ENCODE measurements at regions not wholly inside any gene's neighbourhood (a gene's known extent, or its start where the extent isn't known, plus 50 kb on each side); places are given as distances from the start of the nearest gene placed in this dataset.

DNA sequence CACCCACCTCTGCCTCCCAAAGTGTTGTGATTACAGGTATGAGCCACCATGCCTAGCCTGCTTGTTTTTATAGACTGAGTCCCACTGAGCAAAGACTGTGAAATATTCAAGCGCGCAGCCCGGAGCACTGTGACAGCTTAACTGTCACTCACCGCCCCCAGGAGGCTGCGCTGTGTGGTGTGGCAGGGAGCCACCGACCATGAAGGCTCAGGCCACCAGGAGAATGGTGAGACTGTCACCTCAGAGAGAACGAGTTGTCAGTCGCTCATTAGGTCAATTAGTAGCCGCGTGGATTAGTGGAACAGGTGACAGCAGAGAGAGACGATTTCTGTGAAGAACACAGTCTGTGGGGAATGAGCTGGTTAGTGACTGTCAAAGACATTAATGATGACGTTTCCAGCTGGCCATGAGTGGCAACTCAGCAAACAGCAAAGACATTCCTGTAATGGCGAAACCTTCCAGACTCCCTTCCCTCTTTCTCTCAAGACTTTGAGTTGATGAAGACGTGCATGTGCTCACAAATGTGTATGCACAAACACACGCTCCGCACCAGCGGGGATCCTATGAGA lies 64.5 kb downstream of the CYCS start:
- H3K27ac ChIP-seq (ENCODE audit: low read depth, low read length, poor library complexity, severe bottlenecking), result no peak overlapping the region
- H4K20me1 ChIP-seq (ENCODE audit: insufficient read depth, low read length), result no peaks in the 10 kb centered on the region
- H3K9me2 ChIP-seq (ENCODE audit: insufficient read depth, low read length), result no peaks in the 10 kb centered on the region
- intact Hi-C loops (cut with micrococcal nuclease; ENCODE audit: unreplicated experiment), result no loop called here
- peaks cover 5% of the 10 kb centered on the region for H3K4me1 ChIP-seq (ENCODE audit: insufficient read depth, low read length, poor library complexity, severe bottlenecking)
- ChIA-PET POLR2A (interaction anchor here (0.7 to 1.3 kb wide), 5 partner anchors 29 to 718 kb away, joined by 3 to 4 read pairs (median 3); no protein-coding TSS in a partner anchor), CTCF (ENCODE audit: unreplicated experiment) (no interaction called here)
- H3K79me2 ChIP-seq (ENCODE audit: insufficient read depth, low read depth, low read length), result no peaks in the 10 kb centered on the region
- DNase-seq (ENCODE audit: low spot score), result no peak
- H3K9me3 ChIP-seq (ENCODE audit: low read length), result peaks cover 5% of the 10 kb centered on the region; the same call in 1 of the 2 replicates
- TF ChIP-seq, protein P1, sequence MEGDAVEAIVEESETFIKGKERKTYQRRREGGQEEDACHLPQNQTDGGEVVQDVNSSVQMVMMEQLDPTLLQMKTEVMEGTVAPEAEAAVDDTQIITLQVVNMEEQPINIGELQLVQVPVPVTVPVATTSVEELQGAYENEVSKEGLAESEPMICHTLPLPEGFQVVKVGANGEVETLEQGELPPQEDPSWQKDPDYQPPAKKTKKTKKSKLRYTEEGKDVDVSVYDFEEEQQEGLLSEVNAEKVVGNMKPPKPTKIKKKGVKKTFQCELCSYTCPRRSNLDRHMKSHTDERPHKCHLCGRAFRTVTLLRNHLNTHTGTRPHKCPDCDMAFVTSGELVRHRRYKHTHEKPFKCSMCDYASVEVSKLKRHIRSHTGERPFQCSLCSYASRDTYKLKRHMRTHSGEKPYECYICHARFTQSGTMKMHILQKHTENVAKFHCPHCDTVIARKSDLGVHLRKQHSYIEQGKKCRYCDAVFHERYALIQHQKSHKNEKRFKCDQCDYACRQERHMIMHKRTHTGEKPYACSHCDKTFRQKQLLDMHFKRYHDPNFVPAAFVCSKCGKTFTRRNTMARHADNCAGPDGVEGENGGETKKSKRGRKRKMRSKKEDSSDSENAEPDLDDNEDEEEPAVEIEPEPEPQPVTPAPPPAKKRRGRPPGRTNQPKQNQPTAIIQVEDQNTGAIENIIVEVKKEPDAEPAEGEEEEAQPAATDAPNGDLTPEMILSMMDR (conservative IDR thresholded peaks at IDR 0.05; ENCODE audit: low read length), result no peak
- TF ChIP-seq EZH2phosphoT487 (IDR thresholded peaks at IDR 0.05; ENCODE audit: borderline replicate concordance, low read depth, low read length), result no peak
- BruUV-seq (replicated peaks), result no TSS peak
- no peak overlapping the region for H3K4me3 ChIP-seq (ENCODE audit: low read depth, low read length, poor library complexity, severe bottlenecking)
- H2AFZ ChIP-seq (ENCODE audit: low read length), result no peak overlapping the region
- H3K36me3 ChIP-seq (ENCODE audit: insufficient read depth, low read length), result no peaks in the 10 kb centered on the region
- no peak overlapping the region for H3K4me2 ChIP-seq (ENCODE audit: low read length)

DNA sequence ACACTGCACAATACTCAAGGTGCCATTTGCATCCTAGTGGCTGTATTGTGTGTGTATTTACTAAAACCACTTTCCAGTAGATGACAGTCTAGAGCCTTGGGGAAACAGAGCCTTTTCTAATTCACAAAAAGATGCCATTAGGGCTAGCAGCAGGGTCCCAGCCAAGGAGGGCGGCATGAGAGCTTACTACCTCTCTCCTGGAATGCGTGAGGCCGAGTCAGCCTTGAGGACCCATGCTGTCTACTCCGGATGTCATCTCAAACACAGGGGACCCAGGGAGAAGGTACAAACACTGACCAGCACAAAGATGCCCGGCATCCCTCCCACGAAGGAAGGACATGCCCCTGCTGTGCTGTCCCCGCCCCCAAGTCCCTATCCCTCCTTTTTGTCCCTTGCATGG lies 65.5 kb downstream of the CYCS start:
- intact Hi-C loops (cut with micrococcal nuclease; ENCODE audit: unreplicated experiment), result loop anchor here (1.0 kb wide), 1 partner anchor 25 kb away; no protein-coding TSS in a partner anchor
- no TSS peak for BruUV-seq (replicated peaks)
- DNase-seq (ENCODE audit: low spot score), result no peak
- Histone ChIP-seq H3K36me3 (ENCODE audit: insufficient read depth, low read length) (no peaks in the 10 kb centered on the region), H3K79me2 (ENCODE audit: insufficient read depth, low read depth, low read length) (no peaks in the 10 kb centered on the region), H3K4me2 (ENCODE audit: low read length) (no peak overlapping the region), H4K20me1 (ENCODE audit: insufficient read depth, low read length) (no peaks in the 10 kb centered on the region), H2AFZ (ENCODE audit: low read length) (no peak overlapping the region), H3K27ac (ENCODE audit: low read depth, low read length, poor library complexity, severe bottlenecking) (no peak overlapping the region), H3K9me3 (ENCODE audit: low read length) (peaks cover 5% of the 10 kb centered on the region; the same call in 1 of the 2 replicates), H3K9me2 (ENCODE audit: insufficient read depth, low read length) (no peaks in the 10 kb centered on the region), H3K4me3 (ENCODE audit: low read depth, low read length, poor library complexity, severe bottlenecking) (no peak overlapping the region), H3K4me1 (ENCODE audit: insufficient read depth, low read length, poor library complexity, severe bottlenecking) (peaks cover 5% of the 10 kb centered on the region)
- TF ChIP-seq, protein P1 (conservative IDR thresholded peaks at IDR 0.05; ENCODE audit: low read length), result no peak
- no peak for TF ChIP-seq EZH2phosphoT487 (IDR thresholded peaks at IDR 0.05; ENCODE audit: borderline replicate concordance, low read depth, low read length)
- ChIA-PET CTCF (ENCODE audit: unreplicated experiment) (no interaction called here), POLR2A (interaction anchor here (1.2 kb wide), 1 partner anchor 30 kb away, joined by 3 read pairs; no protein-coding TSS in a partner anchor)

GRCh38 chr7:25056368-25056767 lies 68.7 kb downstream of the CYCS start:
- POLR2A ChIA-PET, result interaction anchor here (0.8 kb wide), 1 partner anchor 149 kb away, joined by 4 read pairs; no protein-coding TSS in a partner anchor
- no peak overlapping the region for H3K4me2 ChIP-seq (ENCODE audit: low read length)
- H3K9me2 ChIP-seq (ENCODE audit: insufficient read depth, low read length), result no peaks in the 10 kb centered on the region
- peaks cover 5% of the 10 kb centered on the region for H3K4me1 ChIP-seq (ENCODE audit: insufficient read depth, low read length, poor library complexity, severe bottlenecking)
- DNase-seq (ENCODE audit: low spot score), result no peak
- intact Hi-C loops (cut with micrococcal nuclease; ENCODE audit: unreplicated experiment), result no loop called here
- no peak overlapping the region for H3K27ac ChIP-seq (ENCODE audit: low read depth, low read length, poor library complexity, severe bottlenecking)
- no peak overlapping the region for H2AFZ ChIP-seq (ENCODE audit: low read length)
- no peaks in the 10 kb centered on the region for H3K79me2 ChIP-seq (ENCODE audit: insufficient read depth, low read depth, low read length)
- CTCF ChIA-PET (ENCODE audit: unreplicated experiment), result no interaction called here
- TF ChIP-seq EZH2phosphoT487 (IDR thresholded peaks at IDR 0.05; ENCODE audit: borderline replicate concordance, low read depth, low read length), result no peak
- TF ChIP-seq, protein P1 (conservative IDR thresholded peaks at IDR 0.05; ENCODE audit: low read length), result no peak
- no peak overlapping the region for H3K4me3 ChIP-seq (ENCODE audit: low read depth, low read length, poor library complexity, severe bottlenecking)
- BruUV-seq (replicated peaks), result no TSS peak
- peaks cover 5% of the 10 kb centered on the region; the same call in 1 of the 2 replicates for H3K9me3 ChIP-seq (ENCODE audit: low read length)
- no peaks in the 10 kb centered on the region for H3K36me3 ChIP-seq (ENCODE audit: insufficient read depth, low read length)
- no peaks in the 10 kb centered on the region for H4K20me1 ChIP-seq (ENCODE audit: insufficient read depth, low read length)

Measured in OCI-LY7 (cell line).